ENCODE measurements at regions not wholly inside any gene's neighbourhood (a gene's known extent, or its start where the extent isn't known, plus 50 kb on each side); places are given as distances from the start of the nearest gene placed in this dataset.

- Mint-ChIP-seq H3K36me3 (ENCODE audit: low read depth) (no peaks in the 10 kb centered on the region), H3K4me3 (no peak overlapping the region), H3K4me1 (no peaks in the 10 kb centered on the region), H3K27me3 (no peaks in the 10 kb centered on the region), H3K27ac (no peak overlapping the region), H3K9me3 (peaks cover 4% of the 10 kb centered on the region)
- ATAC-seq: no peak
- DNase-seq: no peak
These were observed 433.3 kb downstream of the SH3GL2 start for GRCh38 chr9:18012170-18012569.

GRCh38 chr9:18014556-18014955 is 435.7 kb downstream of the SH3GL2 start:
- Mint-ChIP-seq H3K4me3 (no peak overlapping the region), H3K27ac (no peak overlapping the region), H3K4me1 (no peaks in the 10 kb centered on the region), H3K27me3 (no peaks in the 10 kb centered on the region), H3K9me3 (peaks cover 13% of the 10 kb centered on the region), H3K36me3 (ENCODE audit: low read depth) (no peaks in the 10 kb centered on the region)
- ATAC-seq: no peak
- DNase-seq: no peak

- Mint-ChIP-seq H3K9me3 (peaks cover 14% of the 10 kb centered on the region), H3K27me3 (no peaks in the 10 kb centered on the region), H3K4me3 (no peak overlapping the region), H3K36me3 (ENCODE audit: low read depth) (no peaks in the 10 kb centered on the region), H3K4me1 (no peaks in the 10 kb centered on the region), H3K27ac (no peak overlapping the region)
- DNase-seq: no peak
- ATAC-seq: no peak
These were observed 436.2 kb downstream of the SH3GL2 start for GRCh38 chr9:18015116-18015515.

GRCh38 chr9:18017136-18017535 is 438.3 kb downstream of the SH3GL2 start:
- Mint-ChIP-seq H3K27me3 (no peaks in the 10 kb centered on the region), H3K4me1 (no peaks in the 10 kb centered on the region), H3K36me3 (ENCODE audit: low read depth) (no peaks in the 10 kb centered on the region), H3K27ac (no peak overlapping the region), H3K4me3 (no peak overlapping the region), H3K9me3 (peaks cover 14% of the 10 kb centered on the region)
- ATAC-seq (no peak), DNase-seq (no peak)

- ATAC-seq (no peak), DNase-seq (no peak)
- Mint-ChIP-seq H3K27ac (no peak overlapping the region), H3K27me3 (no peaks in the 10 kb centered on the region), H3K4me3 (no peak overlapping the region), H3K36me3 (ENCODE audit: low read depth) (no peaks in the 10 kb centered on the region), H3K4me1 (no peaks in the 10 kb centered on the region), H3K9me3 (peaks cover 14% of the 10 kb centered on the region)
These were observed 439.4 kb downstream of the SH3GL2 start for GRCh38 chr9:18018221-18018620.

GRCh38 chr9:18018661-18019060 is 439.8 kb downstream of the SH3GL2 start:
- H3K27me3 Mint-ChIP-seq: no peaks in the 10 kb centered on the region

GRCh38 chr9:18020121-18020745 is 441.4 kb downstream of the SH3GL2 start:
- no peak overlapping the region for H3K4me3 Mint-ChIP-seq
- H3K4me1 Mint-ChIP-seq: no peaks in the 10 kb centered on the region
- no peaks in the 10 kb centered on the region for H3K36me3 Mint-ChIP-seq (ENCODE audit: low read depth)
- no peaks in the 10 kb centered on the region for H3K27me3 Mint-ChIP-seq
- peaks cover 14% of the 10 kb centered on the region for H3K9me3 Mint-ChIP-seq
- ATAC-seq (no peak), DNase-seq (no peak)
- no peak overlapping the region for H3K27ac Mint-ChIP-seq

More at GRCh38 chr9:18018661-18019060, 439.8 kb downstream of the SH3GL2 start:
- H3K4me3 Mint-ChIP-seq: no peak overlapping the region
- DNase-seq (no peak), ATAC-seq (no peak)
- H3K36me3 Mint-ChIP-seq (ENCODE audit: low read depth): no peaks in the 10 kb centered on the region
- no peak overlapping the region for H3K27ac Mint-ChIP-seq
- no peaks in the 10 kb centered on the region for H3K4me1 Mint-ChIP-seq
- peaks cover 14% of the 10 kb centered on the region for H3K9me3 Mint-ChIP-seq

GRCh38 chr9:18022642-18023041 is 443.8 kb downstream of the SH3GL2 start:
- Mint-ChIP-seq H3K27me3 (no peaks in the 10 kb centered on the region), H3K9me3 (peaks cover 14% of the 10 kb centered on the region), H3K27ac (no peak overlapping the region), H3K4me3 (no peak overlapping the region), H3K4me1 (no peaks in the 10 kb centered on the region), H3K36me3 (ENCODE audit: low read depth) (no peaks in the 10 kb centered on the region)
- no peak for ATAC-seq
- no peak for DNase-seq

GRCh38 chr9:18023332-18023731 is 444.5 kb downstream of the SH3GL2 start:
- Mint-ChIP-seq H3K36me3 (ENCODE audit: low read depth) (no peaks in the 10 kb centered on the region), H3K27me3 (no peaks in the 10 kb centered on the region), H3K4me1 (no peaks in the 10 kb centered on the region), H3K4me3 (no peak overlapping the region), H3K9me3 (peaks cover 11% of the 10 kb centered on the region), H3K27ac (no peak overlapping the region)
- no peak for ATAC-seq
- no peak for DNase-seq

GRCh38 chr9:18032636-18033035 is 441.3 kb upstream of the ADAMTSL1 start:
- no peak for DNase-seq
- Mint-ChIP-seq H3K36me3 (ENCODE audit: low read depth) (no peaks in the 10 kb centered on the region), H3K4me1 (no peaks in the 10 kb centered on the region), H3K4me3 (no peak overlapping the region), H3K27me3 (no peaks in the 10 kb centered on the region), H3K27ac (no peak overlapping the region), H3K9me3 (peaks cover 4% of the 10 kb centered on the region)
- ATAC-seq: no peak

GRCh38 chr9:18036422-18037187 is 437.3 kb upstream of the ADAMTSL1 start:
- Mint-ChIP-seq H3K27me3 (no peaks in the 10 kb centered on the region), H3K4me3 (no peak overlapping the region), H3K36me3 (ENCODE audit: low read depth) (no peaks in the 10 kb centered on the region), H3K4me1 (no peaks in the 10 kb centered on the region), H3K27ac (no peak overlapping the region), H3K9me3 (no peaks in the 10 kb centered on the region)
- no peak for DNase-seq
- ATAC-seq: no peak

GRCh38 chr9:18037981-18038380 is 436.0 kb upstream of the ADAMTSL1 start:
- Mint-ChIP-seq H3K4me1 (no peaks in the 10 kb centered on the region), H3K27me3 (no peaks in the 10 kb centered on the region), H3K9me3 (no peaks in the 10 kb centered on the region), H3K27ac (no peak overlapping the region), H3K4me3 (no peak overlapping the region), H3K36me3 (ENCODE audit: low read depth) (no peaks in the 10 kb centered on the region)
- ATAC-seq (no peak), DNase-seq (no peak)

GRCh38 chr9:18040327-18040726 is 433.6 kb upstream of the ADAMTSL1 start:
- Mint-ChIP-seq H3K4me3 (no peak overlapping the region), H3K27ac (no peak overlapping the region), H3K4me1 (no peaks in the 10 kb centered on the region), H3K36me3 (ENCODE audit: low read depth) (no peaks in the 10 kb centered on the region), H3K27me3 (no peaks in the 10 kb centered on the region), H3K9me3 (no peaks in the 10 kb centered on the region)
- DNase-seq (no peak), ATAC-seq (no peak)

GRCh38 chr9:18043978-18044377 is 430.0 kb upstream of the ADAMTSL1 start:
- Mint-ChIP-seq H3K9me3 (no peaks in the 10 kb centered on the region), H3K4me3 (no peak overlapping the region), H3K4me1 (no peaks in the 10 kb centered on the region), H3K27ac (no peak overlapping the region), H3K27me3 (no peaks in the 10 kb centered on the region), H3K36me3 (ENCODE audit: low read depth) (no peaks in the 10 kb centered on the region)
- no peak for DNase-seq
- ATAC-seq: no peak

- no peak overlapping the region for H3K27ac Mint-ChIP-seq
- no peak for DNase-seq
- no peaks in the 10 kb centered on the region for H3K36me3 Mint-ChIP-seq (ENCODE audit: low read depth)
- H3K27me3 Mint-ChIP-seq: no peaks in the 10 kb centered on the region
- H3K9me3 Mint-ChIP-seq: no peaks in the 10 kb centered on the region
- no peaks in the 10 kb centered on the region for H3K4me1 Mint-ChIP-seq
- no peak overlapping the region for H3K4me3 Mint-ChIP-seq
- no peak for ATAC-seq
These were observed 428.6 kb upstream of the ADAMTSL1 start for GRCh38 chr9:18045326-18045725.

Data from activated naive CD8-positive, alpha-beta T cell treated with anti-CD3 and anti-CD28 coated beads, Interleukin-2, amount 50 U/mL, for 24 hours (primary cell).